Activated B cell treated with CpG ODN at 0.5 μM for 24 hours (primary cell): ENCODE measurements at regions not wholly inside any gene's neighbourhood (a gene's known extent, or its start where the extent isn't known, plus 50 kb on each side); places are given as distances from the start of the nearest gene placed in this dataset.

Experiments
- ATAC-seq: fragments of 200-7000 bp; cut with Tn5 transposase; one replicate; pipeline ENCODE4 v1.10.0; 2021; ENCODE audit warnings: low read depth, mild to moderate bottlenecking, moderate library complexity
- CTCF ChIA-PET: fragments of 350-600 bp; sonication (Branson Sonifier 250); formaldehyde crosslinking; loops from one replicate; lab custom pipeline; 2021; ENCODE audit warnings: antibody characterized with exemption; lab: Charles Lee
- POLR2A ChIA-PET: fragments of 350-600 bp; sonication (Branson Sonifier 250); formaldehyde crosslinking; loops from one replicate; lab custom pipeline; 2021; ENCODE audit warnings: antibody characterized with exemption; lab: Charles Lee
- DNase-seq: peaks from one replicate; pipeline ENCODE4 v3.0.0; 2022
- H3K27ac Mint-ChIP-seq: one replicate; pipeline ENCODE4 v1.8.0; 2020; ENCODE audit warnings: mixed read lengths
- H3K27me3 Mint-ChIP-seq: one replicate; pipeline ENCODE4 v1.8.0; 2021; ENCODE audit warnings: mixed read lengths
- H3K36me3 Mint-ChIP-seq: one replicate; pipeline ENCODE4 v1.8.0; 2021; ENCODE audit warnings: low read depth, mixed read lengths
- H3K4me1 Mint-ChIP-seq: one replicate; pipeline ENCODE4 v1.8.0; 2021; ENCODE audit warnings: mixed read lengths
- H3K4me3 Mint-ChIP-seq: one replicate; pipeline ENCODE4 v1.8.0; 2020; ENCODE audit warnings: mild to moderate bottlenecking, mixed read lengths
- H3K9me3 Mint-ChIP-seq: one replicate; pipeline ENCODE4 v1.8.0; 2020; ENCODE audit warnings: mixed read lengths
- intact Hi-C: fragments of 100-400 bp; cut with micrococcal nuclease; formaldehyde crosslinking; loops from one replicate; pipeline ENCODE4 v1.15.1; 2024
- TF ChIP-seq, protein P1 (sequence below): fragments of 200-600 bp; IDR thresholded peaks from one replicate; pipeline ENCODE4 v1.8.0; 2022; ENCODE audit warnings: antibody characterized with exemption, mild to moderate bottlenecking

- intact Hi-C loops: no loop called here
- POLR2A ChIA-PET: no interaction called here
- DNase-seq: no peak
- no peak overlapping the region for H3K4me3 Mint-ChIP-seq
- ATAC-seq: no peak
- TF ChIP-seq, protein P1, sequence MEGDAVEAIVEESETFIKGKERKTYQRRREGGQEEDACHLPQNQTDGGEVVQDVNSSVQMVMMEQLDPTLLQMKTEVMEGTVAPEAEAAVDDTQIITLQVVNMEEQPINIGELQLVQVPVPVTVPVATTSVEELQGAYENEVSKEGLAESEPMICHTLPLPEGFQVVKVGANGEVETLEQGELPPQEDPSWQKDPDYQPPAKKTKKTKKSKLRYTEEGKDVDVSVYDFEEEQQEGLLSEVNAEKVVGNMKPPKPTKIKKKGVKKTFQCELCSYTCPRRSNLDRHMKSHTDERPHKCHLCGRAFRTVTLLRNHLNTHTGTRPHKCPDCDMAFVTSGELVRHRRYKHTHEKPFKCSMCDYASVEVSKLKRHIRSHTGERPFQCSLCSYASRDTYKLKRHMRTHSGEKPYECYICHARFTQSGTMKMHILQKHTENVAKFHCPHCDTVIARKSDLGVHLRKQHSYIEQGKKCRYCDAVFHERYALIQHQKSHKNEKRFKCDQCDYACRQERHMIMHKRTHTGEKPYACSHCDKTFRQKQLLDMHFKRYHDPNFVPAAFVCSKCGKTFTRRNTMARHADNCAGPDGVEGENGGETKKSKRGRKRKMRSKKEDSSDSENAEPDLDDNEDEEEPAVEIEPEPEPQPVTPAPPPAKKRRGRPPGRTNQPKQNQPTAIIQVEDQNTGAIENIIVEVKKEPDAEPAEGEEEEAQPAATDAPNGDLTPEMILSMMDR: no peak
- H3K4me1 Mint-ChIP-seq: no peaks in the 10 kb centered on the region
- H3K27me3 Mint-ChIP-seq: no peaks in the 10 kb centered on the region
- no peaks in the 10 kb centered on the region for H3K36me3 Mint-ChIP-seq
- peaks cover 5% of the 10 kb centered on the region for H3K9me3 Mint-ChIP-seq
- no peak overlapping the region for H3K27ac Mint-ChIP-seq
- CTCF ChIA-PET: no interaction called here
Observed at GRCh38 chrX:99348256-99348655, 1061.8 kb downstream of the PCDH19 start.

- ChIA-PET CTCF (no interaction called here), POLR2A (interaction anchor here (0.5 kb wide), 1 partner anchor 25 kb away, joined by 6 read pairs; no protein-coding TSS in a partner anchor)
- TF ChIP-seq, protein P1: no peak
- no peaks in the 10 kb centered on the region for H3K36me3 Mint-ChIP-seq
- no peaks in the 10 kb centered on the region for H3K9me3 Mint-ChIP-seq
- ATAC-seq (no peak), DNase-seq (no peak)
- H3K4me1 Mint-ChIP-seq: no peaks in the 10 kb centered on the region
- no peak overlapping the region for H3K4me3 Mint-ChIP-seq
- no peak overlapping the region for H3K27ac Mint-ChIP-seq
- intact Hi-C loops: no loop called here
- no peaks in the 10 kb centered on the region for H3K27me3 Mint-ChIP-seq
Observed at GRCh38 chrX:99308302-99308701, 1101.8 kb downstream of the PCDH19 start.

DNA sequence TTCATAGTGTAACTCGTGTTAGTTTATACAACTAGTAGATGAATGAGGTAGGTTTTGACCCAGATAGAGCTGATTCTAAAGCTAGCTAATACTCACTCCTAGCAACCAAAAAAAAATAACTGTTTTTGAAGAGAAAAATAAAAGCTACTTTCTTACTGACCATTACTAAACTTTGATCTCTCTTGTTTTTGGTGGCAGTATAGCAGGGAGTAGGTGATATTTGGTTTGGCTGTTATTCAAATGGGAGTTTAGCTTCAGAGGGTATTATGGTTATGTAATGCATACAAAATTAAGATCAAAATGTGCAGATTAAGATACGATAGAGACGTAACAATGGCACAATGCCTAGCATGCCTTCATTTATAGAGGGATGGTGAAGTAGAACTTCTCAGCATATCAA is 1104.5 kb downstream of the PCDH19 start:
- H3K4me3 Mint-ChIP-seq: no peak overlapping the region
- ChIA-PET CTCF (no interaction called here), POLR2A (no interaction called here)
- ATAC-seq (no peak), DNase-seq (no peak)
- H3K9me3 Mint-ChIP-seq: no peaks in the 10 kb centered on the region
- intact Hi-C loops: no loop called here
- H3K27me3 Mint-ChIP-seq: no peaks in the 10 kb centered on the region
- no peak overlapping the region for H3K27ac Mint-ChIP-seq
- H3K4me1 Mint-ChIP-seq: no peaks in the 10 kb centered on the region
- TF ChIP-seq, protein P1: no peak
- H3K36me3 Mint-ChIP-seq: no peaks in the 10 kb centered on the region

DNA sequence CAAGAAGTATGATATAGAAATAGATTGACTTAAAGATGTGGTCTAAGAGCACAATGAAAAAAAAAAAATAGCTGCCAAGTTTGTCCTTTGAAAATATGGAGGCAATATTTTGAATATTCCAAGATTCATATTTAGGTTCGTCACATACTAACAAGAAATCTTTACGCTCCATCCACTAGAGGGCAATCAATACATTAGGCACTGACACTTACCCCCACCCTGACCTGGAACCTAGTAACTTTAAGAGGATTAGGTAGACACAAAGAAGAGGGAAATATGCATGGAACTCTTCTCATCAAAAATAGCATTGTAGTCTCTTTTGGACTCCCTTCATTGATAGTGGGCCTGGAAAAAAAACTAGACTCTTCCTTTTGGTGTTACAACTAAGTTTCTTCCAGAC is 1108.1 kb downstream of the PCDH19 start:
- ATAC-seq: no peak
- no peaks in the 10 kb centered on the region for H3K9me3 Mint-ChIP-seq
- H3K4me3 Mint-ChIP-seq: no peak overlapping the region
- no peaks in the 10 kb centered on the region for H3K27me3 Mint-ChIP-seq
- H3K36me3 Mint-ChIP-seq: no peaks in the 10 kb centered on the region
- TF ChIP-seq, protein P1: no peak
- POLR2A ChIA-PET: no interaction called here
- intact Hi-C loops: no loop called here
- H3K4me1 Mint-ChIP-seq: no peaks in the 10 kb centered on the region
- CTCF ChIA-PET: no interaction called here
- no peak overlapping the region for H3K27ac Mint-ChIP-seq
- DNase-seq: no peak

DNA sequence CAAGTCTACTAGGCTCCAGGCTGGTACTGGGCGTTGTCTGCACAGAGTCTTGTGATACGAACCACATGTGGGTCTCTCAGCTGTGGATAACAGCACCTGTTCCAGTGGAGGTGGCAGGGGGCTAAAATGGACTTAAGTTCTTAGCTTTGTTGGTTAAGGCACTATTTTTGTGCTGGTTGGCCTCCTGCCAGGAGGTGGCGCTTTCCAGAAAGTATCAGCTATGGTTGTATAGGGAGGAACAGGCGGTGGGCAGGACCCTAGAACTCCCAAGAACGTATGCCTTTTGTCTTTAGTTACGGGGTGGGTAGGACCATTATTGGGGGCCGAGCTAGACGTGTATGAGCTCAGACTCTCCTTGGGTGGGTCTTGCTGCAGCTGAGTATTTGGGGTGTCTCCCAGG is 1138.4 kb downstream of the PCDH19 start:
- no peak overlapping the region for H3K4me3 Mint-ChIP-seq
- no peaks in the 10 kb centered on the region for H3K36me3 Mint-ChIP-seq
- no peak overlapping the region for H3K27ac Mint-ChIP-seq
- no peaks in the 10 kb centered on the region for H3K4me1 Mint-ChIP-seq
- ChIA-PET CTCF (no interaction called here), POLR2A (no interaction called here)
- ATAC-seq: no peak
- H3K27me3 Mint-ChIP-seq: no peaks in the 10 kb centered on the region
- no peaks in the 10 kb centered on the region for H3K9me3 Mint-ChIP-seq
- TF ChIP-seq, protein P1: no peak
- intact Hi-C loops: no loop called here
- DNase-seq: no peak
